ENCODE measurements at regions not wholly inside any gene's neighbourhood (a gene's known extent, or its start where the extent isn't known, plus 50 kb on each side); places are given as distances from the start of the nearest gene placed in this dataset.

DNA sequence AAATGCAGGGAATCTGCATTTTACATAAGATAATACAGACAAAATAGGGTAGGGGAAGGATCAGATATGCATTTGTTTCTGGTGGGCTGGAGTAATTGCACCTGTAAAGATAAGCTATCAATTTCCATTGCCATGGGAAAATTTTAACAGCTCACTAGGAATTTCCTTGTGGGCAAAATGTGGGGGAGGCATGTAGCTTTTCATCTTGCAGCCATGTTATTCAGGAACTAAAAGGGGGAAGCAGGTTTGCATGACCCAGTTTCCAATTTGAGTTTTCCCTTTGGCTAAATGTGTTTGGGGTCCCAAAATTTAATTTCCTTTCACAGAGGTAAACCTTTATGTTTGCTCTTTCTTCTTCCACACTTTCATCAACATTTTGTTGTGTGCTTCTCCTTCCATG is 624.4 kb downstream of the NYAP2 start:
- no peak overlapping the region for H3K4me3 Mint-ChIP-seq
- no peaks in the 10 kb centered on the region for H3K36me3 Mint-ChIP-seq (ENCODE audit: low read depth)
- H3K4me1 Mint-ChIP-seq (ENCODE audit: low read depth), result no peaks in the 10 kb centered on the region
- peaks cover 6% of the 10 kb centered on the region for H3K27me3 Mint-ChIP-seq (ENCODE audit: low read depth)
- no peak for DNase-seq (ENCODE audit: low spot score)
- H3K9me3 Mint-ChIP-seq, result peaks cover 3% of the 10 kb centered on the region
- no peak overlapping the region for H3K27ac Mint-ChIP-seq

DNA sequence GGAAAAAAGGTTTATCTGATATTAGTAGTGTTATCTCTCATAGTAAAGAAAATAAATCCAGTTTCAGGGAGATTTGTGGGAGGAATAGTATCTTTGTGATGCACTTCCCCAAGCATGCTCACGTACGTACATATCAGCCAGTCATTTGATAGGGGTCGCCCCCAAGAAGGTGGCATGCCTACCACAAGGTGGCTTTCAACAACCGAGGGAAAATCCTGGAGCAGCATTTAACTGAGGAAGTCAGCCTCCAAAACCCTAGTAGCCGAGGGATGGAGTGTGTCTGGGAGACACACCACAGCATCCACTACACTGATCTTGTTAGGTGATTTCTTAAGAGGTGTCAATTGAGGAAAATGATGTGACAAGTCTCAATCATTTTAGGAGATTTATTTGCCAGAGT is 623.9 kb downstream of the NYAP2 start:
- H3K9me3 Mint-ChIP-seq, result peaks cover 4% of the 10 kb centered on the region
- H3K27ac Mint-ChIP-seq, result no peak overlapping the region
- no peaks in the 10 kb centered on the region for H3K4me1 Mint-ChIP-seq (ENCODE audit: low read depth)
- no peak overlapping the region for H3K4me3 Mint-ChIP-seq
- no peaks in the 10 kb centered on the region for H3K36me3 Mint-ChIP-seq (ENCODE audit: low read depth)
- no peak for DNase-seq (ENCODE audit: low spot score)
- peaks cover 2% of the 10 kb centered on the region for H3K27me3 Mint-ChIP-seq (ENCODE audit: low read depth)

DNA sequence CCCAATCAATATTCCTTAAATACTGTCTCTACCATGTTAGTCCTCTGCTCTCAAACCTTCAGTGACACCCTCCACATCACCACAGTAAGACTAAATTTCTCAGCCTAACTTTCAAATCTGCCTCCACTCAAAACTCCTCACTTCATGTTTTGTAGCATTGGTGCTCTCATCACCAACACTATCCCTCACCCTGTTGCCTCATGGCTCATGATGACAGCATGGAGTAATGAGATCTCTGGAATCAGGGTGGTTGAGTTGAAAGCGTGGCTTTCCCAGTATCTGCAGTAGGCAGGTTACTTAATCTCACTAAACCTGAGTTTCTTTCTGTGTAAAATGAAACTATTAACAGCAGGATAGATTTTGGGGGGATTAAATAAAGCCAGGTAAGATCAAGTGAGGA is 621.4 kb downstream of the NYAP2 start:
- DNase-seq (ENCODE audit: low spot score), result no peak
- Mint-ChIP-seq H3K27ac (no peak overlapping the region), H3K4me3 (no peak overlapping the region), H3K36me3 (ENCODE audit: low read depth) (no peaks in the 10 kb centered on the region), H3K4me1 (ENCODE audit: low read depth) (no peaks in the 10 kb centered on the region), H3K27me3 (ENCODE audit: low read depth) (no peaks in the 10 kb centered on the region), H3K9me3 (peaks cover 4% of the 10 kb centered on the region)

DNA sequence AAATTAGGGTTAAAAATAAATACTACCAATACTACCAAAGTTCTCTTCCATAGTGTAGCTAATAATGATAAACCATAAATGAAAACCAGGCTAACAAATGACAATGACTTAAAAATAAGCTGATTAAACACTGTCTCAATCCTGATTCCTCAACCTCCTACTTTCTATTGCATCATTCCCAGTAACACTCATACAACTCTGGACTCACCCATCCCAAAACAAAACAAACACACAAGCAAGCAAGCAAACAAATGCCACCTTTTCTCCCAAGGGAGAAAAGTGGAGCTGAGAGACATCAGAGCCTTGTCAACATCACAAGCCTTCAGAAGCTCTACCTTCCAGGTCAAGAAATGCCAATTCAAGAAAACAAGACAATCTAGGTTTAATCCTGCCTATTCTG is 620.7 kb downstream of the NYAP2 start:
- Mint-ChIP-seq H3K27ac (no peak overlapping the region), H3K4me1 (ENCODE audit: low read depth) (no peaks in the 10 kb centered on the region), H3K4me3 (no peak overlapping the region), H3K27me3 (ENCODE audit: low read depth) (no peaks in the 10 kb centered on the region), H3K9me3 (peaks cover 4% of the 10 kb centered on the region), H3K36me3 (ENCODE audit: low read depth) (no peaks in the 10 kb centered on the region)
- no peak for DNase-seq (ENCODE audit: low spot score)

DNA sequence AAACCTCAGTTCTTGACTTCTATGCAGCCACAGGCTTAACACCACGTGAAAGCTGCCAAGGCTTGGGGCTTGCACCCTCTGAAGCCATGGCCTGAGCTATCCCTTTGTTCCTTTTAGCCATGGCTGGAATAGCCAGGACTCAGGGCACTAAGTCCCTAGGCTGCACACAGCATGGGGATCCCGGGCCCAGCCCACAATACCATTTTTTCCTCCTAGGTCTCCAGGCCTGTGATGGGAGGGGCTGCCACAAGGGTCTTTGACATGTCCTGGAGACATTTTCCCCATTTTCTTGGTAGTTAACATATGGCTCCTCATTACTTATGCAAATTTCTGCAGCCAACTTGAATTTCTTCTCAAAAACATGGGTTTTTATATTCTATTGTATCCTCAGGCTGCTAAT is 619.1 kb downstream of the NYAP2 start:
- Mint-ChIP-seq H3K9me3 (peaks cover 4% of the 10 kb centered on the region), H3K36me3 (ENCODE audit: low read depth) (no peaks in the 10 kb centered on the region), H3K4me1 (ENCODE audit: low read depth) (no peaks in the 10 kb centered on the region), H3K27me3 (ENCODE audit: low read depth) (no peaks in the 10 kb centered on the region), H3K27ac (no peak overlapping the region), H3K4me3 (no peak overlapping the region)
- DNase-seq (ENCODE audit: low spot score), result no peak

DNA sequence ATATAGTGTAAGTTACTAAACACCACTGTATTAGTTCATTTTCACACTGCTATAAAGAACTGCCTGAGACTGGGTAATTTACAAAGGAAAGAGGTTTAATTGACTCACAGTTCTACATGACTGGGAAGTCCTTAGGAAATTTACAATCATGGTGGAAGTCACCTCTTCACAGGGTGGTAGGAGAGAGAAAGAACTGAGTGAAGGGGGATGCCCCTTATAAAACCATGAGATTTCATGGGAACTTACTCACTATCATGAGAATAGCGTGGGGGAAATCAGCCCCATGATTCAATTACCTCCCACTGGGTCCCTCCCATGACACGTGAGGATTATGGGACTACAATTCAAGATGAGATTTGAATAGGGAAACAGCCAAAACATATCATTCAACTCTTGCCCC is 618.0 kb downstream of the NYAP2 start:
- Mint-ChIP-seq H3K9me3 (peaks cover 4% of the 10 kb centered on the region), H3K36me3 (ENCODE audit: low read depth) (no peaks in the 10 kb centered on the region), H3K27me3 (ENCODE audit: low read depth) (no peaks in the 10 kb centered on the region), H3K27ac (no peak overlapping the region), H3K4me3 (no peak overlapping the region), H3K4me1 (ENCODE audit: low read depth) (no peaks in the 10 kb centered on the region)
- no peak for DNase-seq (ENCODE audit: low spot score)

DNA sequence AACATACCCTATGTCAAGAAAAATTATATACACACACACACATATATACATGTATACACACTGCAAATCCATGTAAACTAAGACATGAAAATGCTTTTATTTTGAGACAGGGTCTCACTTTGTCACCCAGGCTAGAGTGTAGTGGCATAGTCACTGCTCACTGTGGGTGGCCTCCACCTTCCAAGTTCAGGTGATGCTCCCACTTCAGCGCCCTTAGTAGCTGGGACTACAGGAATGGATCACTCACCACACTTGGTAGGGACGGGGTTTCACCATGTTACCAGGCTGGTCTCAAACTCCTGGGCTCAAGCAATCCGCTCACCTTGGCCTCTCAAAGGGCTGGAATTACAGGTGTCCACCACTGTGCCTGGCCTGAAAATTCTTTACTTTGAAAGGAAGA is 617.6 kb downstream of the NYAP2 start:
- Mint-ChIP-seq H3K4me3 (no peak overlapping the region), H3K9me3 (peaks cover 4% of the 10 kb centered on the region), H3K27ac (no peak overlapping the region), H3K27me3 (ENCODE audit: low read depth) (no peaks in the 10 kb centered on the region), H3K36me3 (ENCODE audit: low read depth) (no peaks in the 10 kb centered on the region), H3K4me1 (ENCODE audit: low read depth) (no peaks in the 10 kb centered on the region)
- DNase-seq (ENCODE audit: low spot score), result no peak

DNA sequence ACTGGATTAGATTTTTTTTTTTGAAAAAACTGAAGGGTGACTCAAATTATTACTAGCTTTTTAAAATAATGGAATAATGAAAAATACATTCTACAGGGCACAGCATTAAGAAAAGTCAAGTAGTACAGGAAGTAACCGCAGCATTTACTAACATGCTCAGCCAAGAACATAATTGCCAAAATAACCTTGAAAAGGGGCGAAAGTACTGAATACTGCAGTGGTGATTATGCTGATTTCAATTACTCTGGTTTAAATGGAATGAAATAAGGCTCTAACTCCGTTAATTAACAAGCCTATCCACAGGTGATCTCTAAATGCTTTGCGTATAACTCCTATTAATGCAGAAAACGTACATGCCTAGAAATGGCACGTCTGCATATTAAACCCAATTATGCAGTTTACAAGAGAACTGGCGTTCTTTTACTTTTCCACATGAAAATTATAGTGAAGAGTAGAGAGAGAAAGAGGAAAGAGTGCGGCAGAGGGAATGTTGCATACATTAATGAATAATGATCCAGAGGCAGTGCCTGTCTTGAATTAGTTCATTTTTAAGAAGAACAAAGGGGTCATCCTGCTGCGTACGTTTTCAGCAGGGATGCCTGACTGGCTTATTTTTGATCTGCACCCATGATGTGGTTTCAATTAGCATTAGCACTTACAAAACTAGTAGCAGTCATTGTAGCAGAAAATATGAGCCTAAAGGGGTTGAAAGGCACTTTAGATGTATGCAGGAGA is 612.4 kb downstream of the NYAP2 start:
- Mint-ChIP-seq H3K36me3 (ENCODE audit: low read depth) (no peaks in the 10 kb centered on the region), H3K4me3 (no peak overlapping the region), H3K27me3 (ENCODE audit: low read depth) (no peaks in the 10 kb centered on the region), H3K4me1 (ENCODE audit: low read depth) (no peaks in the 10 kb centered on the region), H3K9me3 (no peaks in the 10 kb centered on the region), H3K27ac (no peak overlapping the region)
- DNase-seq (ENCODE audit: low spot score), result no peak

DNA sequence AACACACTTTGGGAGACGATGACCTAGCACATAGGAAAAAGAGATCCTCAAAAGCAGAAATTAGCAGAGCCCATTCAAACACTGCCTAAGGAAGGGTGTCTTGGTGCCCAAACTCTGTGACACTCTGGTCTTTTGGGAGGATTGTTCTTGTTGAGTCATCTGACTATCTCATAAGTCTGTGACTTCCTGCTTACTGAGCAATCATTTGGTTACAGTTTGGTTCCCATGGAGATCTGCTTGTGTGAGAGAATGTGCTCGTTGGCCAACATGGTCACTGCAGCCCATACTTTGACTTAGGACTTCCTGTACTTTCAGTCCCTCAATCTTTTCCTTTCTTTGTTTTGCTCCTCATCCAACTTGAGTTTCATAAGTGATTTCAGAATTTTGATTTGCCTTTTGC is 602.9 kb downstream of the NYAP2 start:
- H3K27ac Mint-ChIP-seq, result no peak overlapping the region
- no peaks in the 10 kb centered on the region for H3K36me3 Mint-ChIP-seq (ENCODE audit: low read depth)
- H3K4me1 Mint-ChIP-seq (ENCODE audit: low read depth), result no peaks in the 10 kb centered on the region
- H3K4me3 Mint-ChIP-seq, result no peak overlapping the region
- DNase-seq (ENCODE audit: low spot score), result no peak
- H3K9me3 Mint-ChIP-seq, result no peaks in the 10 kb centered on the region
- H3K27me3 Mint-ChIP-seq (ENCODE audit: low read depth), result no peaks in the 10 kb centered on the region

DNA sequence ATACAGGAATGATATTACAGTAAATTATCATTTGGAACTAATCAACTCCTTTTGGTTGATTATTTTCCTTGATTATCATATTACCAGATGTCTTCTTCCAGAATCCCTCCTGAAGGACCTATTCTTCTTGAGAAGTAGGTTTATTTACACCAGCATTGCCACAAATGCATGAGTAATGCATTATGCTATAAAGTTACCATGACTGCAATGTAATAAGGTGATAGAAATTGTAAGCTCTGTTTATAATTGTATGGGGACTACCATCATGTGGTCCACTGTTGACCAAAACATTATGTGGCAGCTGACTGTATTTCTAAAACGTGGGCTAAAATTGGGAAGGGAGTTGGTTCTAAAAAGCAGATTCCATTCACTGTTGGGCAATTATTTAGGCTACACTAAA is 602.2 kb downstream of the NYAP2 start:
- H3K27me3 Mint-ChIP-seq (ENCODE audit: low read depth), result no peaks in the 10 kb centered on the region
- no peaks in the 10 kb centered on the region for H3K9me3 Mint-ChIP-seq
- H3K36me3 Mint-ChIP-seq (ENCODE audit: low read depth), result no peaks in the 10 kb centered on the region
- no peak overlapping the region for H3K4me3 Mint-ChIP-seq
- no peak overlapping the region for H3K27ac Mint-ChIP-seq
- no peaks in the 10 kb centered on the region for H3K4me1 Mint-ChIP-seq (ENCODE audit: low read depth)
- DNase-seq (ENCODE audit: low spot score), result no peak

DNA sequence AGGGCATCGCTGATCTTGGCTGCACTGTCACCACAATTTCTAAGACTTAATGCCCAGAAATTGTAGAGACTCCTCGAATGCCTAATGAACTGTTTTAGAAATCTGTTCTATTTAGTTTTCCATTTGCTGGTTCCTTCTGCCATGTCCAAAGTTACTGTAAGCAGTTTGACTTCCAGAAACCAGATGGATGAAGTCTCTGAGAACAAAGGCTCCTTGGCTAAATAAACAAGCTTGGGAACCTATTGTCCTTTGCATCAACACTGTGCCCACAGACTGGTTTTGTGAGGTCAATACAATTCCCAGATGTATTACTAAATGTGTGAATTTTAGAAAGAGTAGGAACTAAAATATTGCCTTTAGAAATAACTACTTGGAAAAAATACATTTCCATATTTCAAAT is 600.2 kb downstream of the NYAP2 start:
- H3K36me3 Mint-ChIP-seq (ENCODE audit: low read depth), result no peaks in the 10 kb centered on the region
- no peak for DNase-seq (ENCODE audit: low spot score)
- H3K9me3 Mint-ChIP-seq, result no peaks in the 10 kb centered on the region
- H3K4me3 Mint-ChIP-seq, result no peak overlapping the region
- no peaks in the 10 kb centered on the region for H3K4me1 Mint-ChIP-seq (ENCODE audit: low read depth)
- H3K27ac Mint-ChIP-seq, result no peak overlapping the region
- no peaks in the 10 kb centered on the region for H3K27me3 Mint-ChIP-seq (ENCODE audit: low read depth)

DNA sequence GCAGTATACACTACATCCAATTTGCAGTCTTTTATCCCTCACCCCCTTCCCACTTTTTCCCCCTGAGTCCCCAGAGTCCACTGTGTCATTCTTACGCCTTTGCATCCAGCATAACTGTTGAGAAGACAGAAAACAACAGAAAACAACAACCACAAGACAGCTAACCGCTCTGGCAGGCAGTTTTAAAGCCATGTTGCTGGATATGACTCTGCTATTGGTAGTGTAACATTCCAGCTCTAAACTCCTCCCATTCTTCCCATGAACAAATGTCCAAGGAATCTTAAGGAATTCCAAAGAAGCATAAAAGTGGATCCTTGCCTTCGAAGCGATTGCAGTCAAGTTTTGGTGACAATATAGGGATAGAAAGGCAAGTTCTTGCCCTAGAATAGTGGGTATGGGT is 599.1 kb downstream of the NYAP2 start:
- no peaks in the 10 kb centered on the region for H3K36me3 Mint-ChIP-seq (ENCODE audit: low read depth)
- no peak for DNase-seq (ENCODE audit: low spot score)
- no peak overlapping the region for H3K27ac Mint-ChIP-seq
- H3K4me1 Mint-ChIP-seq (ENCODE audit: low read depth), result no peaks in the 10 kb centered on the region
- no peaks in the 10 kb centered on the region for H3K9me3 Mint-ChIP-seq
- no peak overlapping the region for H3K4me3 Mint-ChIP-seq
- H3K27me3 Mint-ChIP-seq (ENCODE audit: low read depth), result no peaks in the 10 kb centered on the region

DNA sequence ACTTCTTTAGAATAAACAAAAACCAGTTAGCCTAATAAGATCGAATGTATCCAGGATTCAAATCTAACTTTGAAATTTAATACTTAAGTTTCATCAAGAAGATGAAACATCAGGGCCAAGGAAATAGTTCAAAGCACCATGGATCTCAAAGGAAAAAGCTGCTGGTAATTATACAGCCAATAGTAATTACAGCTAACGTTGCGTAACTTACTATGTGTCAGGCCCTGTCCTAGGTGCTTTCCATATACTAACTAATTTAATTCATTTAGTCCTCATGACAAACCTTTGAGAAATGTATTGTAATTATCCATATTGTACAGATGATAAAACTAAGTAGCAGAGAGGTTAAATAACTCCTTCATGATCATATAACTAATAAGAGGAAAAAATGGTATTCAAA is 598.6 kb downstream of the NYAP2 start:
- H3K9me3 Mint-ChIP-seq, result no peaks in the 10 kb centered on the region
- H3K27ac Mint-ChIP-seq, result no peak overlapping the region
- no peaks in the 10 kb centered on the region for H3K27me3 Mint-ChIP-seq (ENCODE audit: low read depth)
- no peak overlapping the region for H3K4me3 Mint-ChIP-seq
- DNase-seq (ENCODE audit: low spot score), result no peak
- H3K4me1 Mint-ChIP-seq (ENCODE audit: low read depth), result no peaks in the 10 kb centered on the region
- H3K36me3 Mint-ChIP-seq (ENCODE audit: low read depth), result no peaks in the 10 kb centered on the region

DNA sequence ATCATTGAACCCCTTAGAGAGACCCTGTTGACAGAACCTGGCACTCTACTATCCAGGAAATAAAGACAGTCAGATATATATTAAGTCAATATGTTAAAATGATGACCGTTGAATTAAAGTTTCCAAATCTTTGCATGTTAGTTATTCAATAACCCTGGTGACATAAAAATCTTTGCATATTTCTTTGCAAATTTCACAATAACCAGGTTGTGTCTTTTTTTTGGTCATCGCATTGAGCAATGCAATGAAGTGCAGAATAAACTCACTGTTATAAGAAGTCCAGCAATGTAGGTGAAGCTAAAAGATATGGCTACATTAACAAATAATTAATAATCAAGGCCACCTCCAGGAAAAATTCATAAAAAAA is 596.9 kb downstream of the NYAP2 start:
- Mint-ChIP-seq H3K36me3 (ENCODE audit: low read depth) (no peaks in the 10 kb centered on the region), H3K9me3 (no peaks in the 10 kb centered on the region), H3K4me1 (ENCODE audit: low read depth) (no peaks in the 10 kb centered on the region), H3K27ac (no peak overlapping the region), H3K4me3 (no peak overlapping the region), H3K27me3 (ENCODE audit: low read depth) (no peaks in the 10 kb centered on the region)
- no peak for DNase-seq (ENCODE audit: low spot score)

DNA sequence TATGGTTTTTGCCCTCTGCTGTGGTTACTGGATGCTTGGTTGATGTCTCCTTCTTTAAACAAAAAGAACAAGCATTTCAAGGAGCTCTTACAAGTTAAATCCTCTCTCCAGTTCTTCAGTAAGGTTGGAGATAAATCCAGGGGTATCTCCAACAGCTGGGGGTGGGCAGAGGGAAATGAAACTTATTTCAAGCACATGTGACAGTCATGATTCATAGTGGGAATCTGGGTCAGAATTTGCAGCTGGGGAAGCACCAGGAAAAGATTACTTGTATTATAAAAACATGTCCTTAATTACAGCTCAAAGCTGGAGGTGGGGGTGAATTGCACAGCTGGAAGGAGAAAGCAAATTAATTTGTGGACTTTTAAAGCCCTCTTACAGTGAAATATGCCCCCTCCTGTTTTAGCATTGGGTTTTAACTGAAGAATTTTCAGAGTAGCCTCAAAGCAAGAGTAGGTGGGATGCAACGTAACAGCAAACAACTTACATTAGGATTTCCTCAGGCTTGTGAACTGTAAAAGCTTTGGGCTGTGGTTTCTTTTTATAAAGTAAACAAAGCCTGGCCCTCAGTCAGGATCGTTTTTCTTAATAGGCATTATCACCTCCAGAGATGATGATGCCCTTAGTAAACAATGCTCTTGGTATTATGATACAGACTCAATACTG is 596.4 kb downstream of the NYAP2 start:
- no peak overlapping the region for H3K27ac Mint-ChIP-seq
- H3K36me3 Mint-ChIP-seq (ENCODE audit: low read depth), result no peaks in the 10 kb centered on the region
- H3K4me3 Mint-ChIP-seq, result no peak overlapping the region
- DNase-seq (ENCODE audit: low spot score), result no peak
- no peaks in the 10 kb centered on the region for H3K9me3 Mint-ChIP-seq
- no peaks in the 10 kb centered on the region for H3K4me1 Mint-ChIP-seq (ENCODE audit: low read depth)
- no peaks in the 10 kb centered on the region for H3K27me3 Mint-ChIP-seq (ENCODE audit: low read depth)

Data from T-helper 2 cell treated with Interferon-gamma antibody and Interleukin-4, amounts not matched to agents 5 μg/mL and 100 μg/mL, for 36 hours (primary cell).